B cell (primary cell): ENCODE measurements at regions not wholly inside any gene's neighbourhood (a gene's known extent, or its start where the extent isn't known, plus 50 kb on each side); places are given as distances from the start of the nearest gene placed in this dataset.

Experiments used
- ATAC-seq: fragments of 200-7000 bp; cut with Tn5 transposase; one replicate; pipeline ENCODE4 v1.10.0; 2021; ENCODE audit warnings: low read depth, mild to moderate bottlenecking, moderate number of reproducible peaks, moderate library complexity
- CTCF ChIA-PET: fragments of 350-600 bp; sonication (Branson Sonifier 250); formaldehyde crosslinking; loops from one replicate; lab custom pipeline; 2021; ENCODE audit warnings: antibody characterized with exemption, inconsistent platforms; lab: Charles Lee
- POLR2A ChIA-PET: fragments of 350-600 bp; sonication (Branson Sonifier 250); formaldehyde crosslinking; loops from one replicate; lab custom pipeline; 2021; ENCODE audit warnings: antibody characterized with exemption; lab: Charles Lee
- DNase-seq: peaks from one replicate; pipeline ENCODE4 v3.0.0; 2013
- H2AFZ ChIP-seq: 2 replicates; pipeline ENCODE4 v1.6.1; 2012; ENCODE audit warnings: mild to moderate bottlenecking, low read depth, low read length; ENCODE audit not compliant: insufficient read depth, poor library complexity, severe bottlenecking
- H3K27ac ChIP-seq, 2 donors: 1 replicate in 1 of 2; 2 replicates in 1 of 2; pipeline ENCODE4 v1.5.1; 2012 to 2013; ENCODE audit warnings: low read length in 2 of 2, mild to moderate bottlenecking in 2 of 2, moderate library complexity in 1 of 2
- H3K27me3 ChIP-seq, 4 experiments: fragments of 200-600 bp in 1 of 4; sonication (generic) in 1 of 4; replicated peaks in 1 of 4; 1 replicate in 2 of 4; 2 replicates in 2 of 4; pipeline versions ENCODE4 v1.6.1 to v1.7.0; 2013 to 2016; ENCODE audit warnings: low read length in 3 of 4, mild to moderate bottlenecking in 2 of 4, mixed read lengths in 1 of 4, moderate library complexity in 1 of 4; ENCODE audit not compliant: insufficient read depth in 4 of 4, control insufficient read depth in 3 of 4; ENCODE audit errors: control extremely low read depth in 1 of 4
- H3K36me3 ChIP-seq, 2 experiments: replicated peaks in 1 of 2; 1 replicate in 1 of 2; 2 replicates in 1 of 2; pipeline versions ENCODE4 v1.6.1 to v1.7.1; 2013; ENCODE audit warnings: low read length in 1 of 2; ENCODE audit not compliant: insufficient read depth in 2 of 2, control insufficient read depth in 1 of 2; ENCODE audit errors: control extremely low read depth in 1 of 2, extremely low read depth in 1 of 2
- H3K4me1 ChIP-seq, 2 donors: fragments of 200-600 bp in 1 of 2; sonication (generic) in 1 of 2; 1 replicate in 1 of 2; 2 replicates in 1 of 2; pipeline versions ENCODE4 v1.5.1 to v1.6.1; 2013 to 2017; ENCODE audit warnings: low read length in 2 of 2; ENCODE audit not compliant: control insufficient read depth in 2 of 2, insufficient read depth in 2 of 2
- H3K4me2 ChIP-seq: replicated peaks from 2 replicates; pipeline ENCODE3; 2012; ENCODE audit warnings: mild to moderate bottlenecking, low read depth, low read length; ENCODE audit not compliant: poor library complexity, severe bottlenecking
- H3K4me3 ChIP-seq, 5 experiments: fragments of 200-600 bp in 1 of 5; sonication (generic) in 1 of 5; 1 replicate in 3 of 5; 2 replicates in 2 of 5; pipeline versions ENCODE4 v1.5.1 to v1.7.0; 2011 to 2016; ENCODE audit warnings: low read length in 4 of 5, mild to moderate bottlenecking in 4 of 5, low read depth in 2 of 5, control low read depth in 1 of 5, moderate library complexity in 1 of 5; ENCODE audit not compliant: insufficient read depth in 1 of 5; ENCODE audit errors: control extremely low read depth in 1 of 5, extremely low read depth in 1 of 5
- H3K79me2 ChIP-seq: fragments of 200-600 bp; sonication (generic); one replicate; pipeline ENCODE4 v1.6.0; 2016; ENCODE audit warnings: low read length; ENCODE audit not compliant: control insufficient read depth, insufficient read depth
- H3K9ac ChIP-seq: fragments of 200-600 bp; sonication (generic); 2 replicates; pipeline ENCODE4 v1.6.1; 2017; ENCODE audit warnings: mild to moderate bottlenecking, low read length, moderate library complexity
- H3K9me3 ChIP-seq, 3 donors: one replicate each; pipeline versions ENCODE4 v1.6.1 to v1.7.1; 2013; ENCODE audit warnings: low read length in 2 of 3; ENCODE audit not compliant: control insufficient read depth in 2 of 3, insufficient read depth in 1 of 3; ENCODE audit errors: control extremely low read depth in 1 of 3
- H4K20me1 ChIP-seq: 2 replicates; pipeline ENCODE4 v1.6.0; 2012; ENCODE audit warnings: mild to moderate bottlenecking, low read length; ENCODE audit not compliant: insufficient read depth, control insufficient read depth, poor library complexity, severe bottlenecking
- H3K27ac Mint-ChIP-seq: one replicate; pipeline ENCODE4 v1.8.0; 2021; ENCODE audit warnings: mixed read lengths
- H3K27me3 Mint-ChIP-seq: one replicate; pipeline ENCODE4 v1.8.0; 2021; ENCODE audit warnings: mixed read lengths
- H3K4me1 Mint-ChIP-seq: one replicate; pipeline ENCODE4 v1.8.0; 2021; ENCODE audit warnings: mixed read lengths
- H3K4me3 Mint-ChIP-seq: one replicate; pipeline ENCODE4 v1.8.0; 2021; ENCODE audit warnings: mixed read lengths
- H3K9me3 Mint-ChIP-seq: one replicate; pipeline ENCODE4 v1.8.0; 2022; ENCODE audit warnings: mixed read lengths; ENCODE audit not compliant: insufficient read depth
- CTCF ChIP-seq: fragments of 200-600 bp; IDR thresholded peaks from one replicate; pipeline ENCODE4 v1.8.0; 2022; ENCODE audit warnings: antibody characterized with exemption, mild to moderate bottlenecking
- EZH2 ChIP-seq: IDR thresholded peaks from 2 replicates; pipeline ENCODE4 v1.6.1; 2012; ENCODE audit warnings: borderline replicate concordance, low read depth, mild to moderate bottlenecking, moderate library complexity, low read length; ENCODE audit not compliant: insufficient read depth, poor library complexity, severe bottlenecking
- WGBS: methylation state at CpG from one replicate; pipeline ENCODE4 v1.1.5; 2013; ENCODE audit warnings: missing lambda C conversion rate; ENCODE audit not compliant: insufficient coverage; 5-methylcytosine and 5-hydroxymethylcytosine counted together
- intact Hi-C: fragments of 100-400 bp; cut with micrococcal nuclease; formaldehyde crosslinking; loops from one replicate; pipeline ENCODE4 v1.10.0; 2022

GRCh38 chr11:101211407-101211975 is 81.9 kb upstream of the PGR start:
- ATAC-seq (no peak), DNase-seq (no peak)
- TF ChIP-seq CTCF (no peak), EZH2 (no peak)
- Histone ChIP-seq H3K27me3 (no peaks in the 10 kb centered on the region), H3K79me2 (no peaks in the 10 kb centered on the region), H3K4me2 (no peak overlapping the region), H4K20me1 (no peaks in the 10 kb centered on the region), H3K9ac (no peak overlapping the region), H3K9me3 (peaks cover 4 to 15% (median 5%) of the 10 kb centered on the region in 3 donors), H3K4me1 (no peaks in the 10 kb centered on the region), H3K27ac (no peak overlapping the region), H2AFZ (no peak overlapping the region), H3K36me3 (no peaks in the 10 kb centered on the region), H3K4me3 (no peak overlapping the region)
- Mint-ChIP-seq H3K27ac (no peak overlapping the region), H3K9me3 (peaks cover 19% of the 10 kb centered on the region), H3K4me1 (no peaks in the 10 kb centered on the region), H3K27me3 (no peaks in the 10 kb centered on the region), H3K4me3 (no peak overlapping the region)
- POLR2A ChIA-PET: no interaction called here
- CTCF ChIA-PET: no interaction called here
- 80% methylated on average over 1 of the region's 3 CpGs for WGBS
- intact Hi-C loops: no loop called here

- peaks cover 0 to 4% (median 0%) of the 10 kb centered on the region in 3 donors for H3K9me3 ChIP-seq
- H3K4me3 Mint-ChIP-seq: no peak overlapping the region
- intact Hi-C loops: no loop called here
These were observed 73.0 kb upstream of the PGR start for GRCh38 chr11:101202614-101203013.

More at GRCh38 chr11:101202614-101203013, 73.0 kb upstream of the PGR start:
- peaks cover 8% of the 10 kb centered on the region for H3K9me3 Mint-ChIP-seq
- ChIA-PET CTCF (no interaction called here), POLR2A (no interaction called here)
- no peaks in the 10 kb centered on the region for H3K27me3 Mint-ChIP-seq
- Histone ChIP-seq H3K27ac (no peak overlapping the region), H2AFZ (no peak overlapping the region), H3K4me3 (no peak overlapping the region), H3K9ac (no peak overlapping the region), H3K27me3 (no peaks in the 10 kb centered on the region), H3K79me2 (no peaks in the 10 kb centered on the region), H3K4me2 (no peak overlapping the region), H4K20me1 (no peaks in the 10 kb centered on the region), H3K36me3 (no peaks in the 10 kb centered on the region), H3K4me1 (no peaks in the 10 kb centered on the region)
- no peak for ATAC-seq
- DNase-seq: no peak
- no peaks in the 10 kb centered on the region for H3K4me1 Mint-ChIP-seq
- H3K27ac Mint-ChIP-seq: no peak overlapping the region
- no peak for TF ChIP-seq CTCF
- TF ChIP-seq EZH2: no peak
